Endodermal cell (in vitro differentiated cells): ENCODE measurements at regions not wholly inside any gene's neighbourhood (a gene's known extent, or its start where the extent isn't known, plus 50 kb on each side); places are given as distances from the start of the nearest gene placed in this dataset.

Experiments used
- DNase-seq: peaks from one replicate; pipeline ENCODE4 v3.0.0-alpha.2; 2017
- H3K27ac ChIP-seq: 2 replicates; pipeline ENCODE4 v1.5.1; 2013; ENCODE audit warnings: mild to moderate bottlenecking, low read depth, low read length, moderate library complexity
- H3K27me3 ChIP-seq: 2 replicates; pipeline ENCODE4 v1.6.1; 2013; ENCODE audit warnings: mild to moderate bottlenecking, low read length, moderate library complexity; ENCODE audit not compliant: insufficient read depth, control insufficient read depth, poor library complexity, severe bottlenecking
- H3K36me3 ChIP-seq: 2 replicates; pipeline ENCODE4 v1.7.0; 2013; ENCODE audit warnings: mild to moderate bottlenecking, low read length, moderate library complexity; ENCODE audit not compliant: control insufficient read depth, insufficient read depth
- H3K4me1 ChIP-seq: one replicate; pipeline ENCODE4 v1.7.0; 2013; ENCODE audit warnings: low read length; ENCODE audit not compliant: control insufficient read depth, insufficient read depth
- H3K4me3 ChIP-seq: 2 replicates; pipeline ENCODE4 v1.5.1; 2013; ENCODE audit warnings: mild to moderate bottlenecking, low read length, moderate library complexity
- H3K9ac ChIP-seq: 2 replicates; pipeline ENCODE4 v1.6.1; 2013; ENCODE audit warnings: mild to moderate bottlenecking, low read length, moderate library complexity; ENCODE audit not compliant: poor library complexity, severe bottlenecking; ENCODE audit errors: extremely low read depth
- H3K9me3 ChIP-seq: 2 replicates; pipeline ENCODE4 v1.6.1; 2013; ENCODE audit warnings: mild to moderate bottlenecking, low read length, moderate library complexity; ENCODE audit not compliant: control insufficient read depth
- H3K27ac Mint-ChIP-seq: 2 replicates; pipeline ENCODE4 v1.8.0; 2020; ENCODE audit warnings: mixed read lengths
- H3K27me3 Mint-ChIP-seq: 2 replicates; pipeline ENCODE4 v1.8.0; 2021; ENCODE audit warnings: mild to moderate bottlenecking, mixed read lengths; ENCODE audit not compliant: insufficient read depth
- H3K36me3 Mint-ChIP-seq: 2 replicates; pipeline ENCODE4 v1.8.0; 2020; ENCODE audit warnings: low read depth, mixed read lengths
- H3K4me1 Mint-ChIP-seq: 2 replicates; pipeline ENCODE4 v1.8.0; 2020; ENCODE audit warnings: mixed read lengths
- H3K4me3 Mint-ChIP-seq: 2 replicates; pipeline ENCODE4 v1.8.0; 2020; ENCODE audit warnings: mild to moderate bottlenecking, moderate library complexity, mixed read lengths
- H3K9me3 Mint-ChIP-seq: 2 replicates; pipeline ENCODE4 v1.8.0; 2020; ENCODE audit warnings: mild to moderate bottlenecking, mixed read lengths
- CTCF ChIP-seq: fragments of 200-600 bp; sonication (generic); conservative IDR thresholded peaks from 2 replicates; pipeline ENCODE4 v1.5.0; 2021; ENCODE audit warnings: antibody characterized with exemption, mild to moderate bottlenecking
- WGBS, 2 experiments: methylation state at CpG; one replicate each; pipeline versions ENCODE4 v1.1.5 to v1.1.7; 2013; ENCODE audit warnings: missing lambda C conversion rate in 2 of 2, mixed read lengths in 1 of 2; ENCODE audit not compliant: insufficient coverage in 1 of 2, insufficient read length in 1 of 2; 5-methylcytosine and 5-hydroxymethylcytosine counted together

GRCh38 chr4:143763587-143763986 lies 63.1 kb upstream of the FREM3 start:
- peaks cover 2% of the 10 kb centered on the region for H3K27me3 Mint-ChIP-seq
- DNase-seq: no peak
- TF ChIP-seq CTCF: no peak
- H3K27ac Mint-ChIP-seq: no peak overlapping the region
- no peaks in the 10 kb centered on the region for H3K4me1 ChIP-seq
- H3K4me3 ChIP-seq: no peak overlapping the region
- no peaks in the 10 kb centered on the region for H3K36me3 Mint-ChIP-seq
- H3K36me3 ChIP-seq: no peaks in the 10 kb centered on the region
- no peak overlapping the region for H3K9ac ChIP-seq
- peaks cover 3% of the 10 kb centered on the region for H3K4me1 Mint-ChIP-seq
- H3K4me3 Mint-ChIP-seq: no peak overlapping the region
- H3K9me3 Mint-ChIP-seq: no peaks in the 10 kb centered on the region
- no peaks in the 10 kb centered on the region for H3K9me3 ChIP-seq
- H3K27me3 ChIP-seq: no peaks in the 10 kb centered on the region
- 77 to 100% methylated on average over 1 to 3 of the region's 3 CpGs for WGBS, 2 experiments
- H3K27ac ChIP-seq: no peak overlapping the region

- H3K27me3 Mint-ChIP-seq: peaks cover 2% of the 10 kb centered on the region
- Histone ChIP-seq H3K4me1 (no peaks in the 10 kb centered on the region), H3K36me3 (no peaks in the 10 kb centered on the region), H3K27me3 (no peaks in the 10 kb centered on the region), H3K9ac (no peak overlapping the region), H3K27ac (no peak overlapping the region), H3K4me3 (no peak overlapping the region), H3K9me3 (no peaks in the 10 kb centered on the region)
- WGBS, 2 experiments: 92% methylated on average over 1 of the region's 2 CpGs; no CpG with 5 or more reads in 1 of the 2 experiments
- no peak for DNase-seq
- H3K27ac Mint-ChIP-seq: no peak overlapping the region
- H3K4me3 Mint-ChIP-seq: no peak overlapping the region
- no peak for TF ChIP-seq CTCF
- no peaks in the 10 kb centered on the region for H3K4me1 Mint-ChIP-seq
- H3K36me3 Mint-ChIP-seq: no peaks in the 10 kb centered on the region
- H3K9me3 Mint-ChIP-seq: no peaks in the 10 kb centered on the region
These were observed 62.0 kb upstream of the FREM3 start for GRCh38 chr4:143762511-143762910.
